ENCODE measurements at regions not wholly inside any gene's neighbourhood (a gene's known extent, or its start where the extent isn't known, plus 50 kb on each side); places are given as distances from the start of the nearest gene placed in this dataset.

- WGBS, 2 donors: 86 to 90% methylated on average over 1 of the region's 1 CpG
- Histone ChIP-seq H3K9me3 (no peaks in the 10 kb centered on the region), H3K4me3 (no peak overlapping the region), H3K27ac (no peak overlapping the region), H3K27me3 (no peaks in the 10 kb centered on the region), H3K36me3 (no peaks in the 10 kb centered on the region), H3K4me1 (peaks cover 0 to 3% (median 0%) of the 10 kb centered on the region in 4 donors)
- no peak for TF ChIP-seq EP300 (IDR thresholded peaks at IDR 0.05)
- no peak for TF ChIP-seq POLR2A (IDR thresholded peaks at IDR 0.05)
- TF ChIP-seq CTCF (IDR thresholded peaks at IDR 0.05): no peak
- DNase-seq (ENCODE audit: low spot score in 2 of 2): no peak
These were observed 202.9 kb downstream of the HS3ST3A1 start for GRCh38 chr17:13398853-13399252.

- WGBS, 2 donors: 90 to 100% methylated on average over 1 of the region's 1 CpG
- peaks cover 0 to 3% (median 0%) of the 10 kb centered on the region in 4 donors for H3K4me1 ChIP-seq
- no peak overlapping the region for H3K4me3 ChIP-seq
- no peak for DNase-seq (ENCODE audit: low spot score in 2 of 2)
- H3K9me3 ChIP-seq: no peaks in the 10 kb centered on the region
- TF ChIP-seq CTCF (IDR thresholded peaks at IDR 0.05) (no peak), POLR2A (IDR thresholded peaks at IDR 0.05) (no peak), EP300 (IDR thresholded peaks at IDR 0.05) (no peak)
- H3K36me3 ChIP-seq: no peaks in the 10 kb centered on the region
- no peaks in the 10 kb centered on the region for H3K27me3 ChIP-seq
- no peak overlapping the region for H3K27ac ChIP-seq
These were observed 203.6 kb downstream of the HS3ST3A1 start for GRCh38 chr17:13398091-13398490.

GRCh38 chr17:13395862-13396261, 205.9 kb downstream of the HS3ST3A1 start:
- H3K27me3 ChIP-seq: no peaks in the 10 kb centered on the region
- WGBS, 2 donors: 40 to 54% methylated on average over 1 of the region's 1 CpG
- DNase-seq (ENCODE audit: low spot score in 2 of 2): no peak
- H3K4me3 ChIP-seq: no peak overlapping the region
- no peaks in the 10 kb centered on the region for H3K36me3 ChIP-seq
- H3K4me1 ChIP-seq: peaks cover 0 to 3% (median 0%) of the 10 kb centered on the region in 4 donors
- no peak overlapping the region for H3K27ac ChIP-seq
- TF ChIP-seq CTCF (IDR thresholded peaks at IDR 0.05): no peak
- no peak for TF ChIP-seq EP300 (IDR thresholded peaks at IDR 0.05)
- TF ChIP-seq POLR2A (IDR thresholded peaks at IDR 0.05): no peak
- H3K9me3 ChIP-seq: no peaks in the 10 kb centered on the region

GRCh38 chr17:13395346-13395745, 206.4 kb downstream of the HS3ST3A1 start:
- 33 to 41% methylated on average over 8 of the region's 8 CpGs for WGBS, 2 donors
- H3K4me1 ChIP-seq: peaks cover 0 to 3% (median 0%) of the 10 kb centered on the region in 4 donors

More at GRCh38 chr17:13395346-13395745, 206.4 kb downstream of the HS3ST3A1 start:
- no peak for TF ChIP-seq POLR2A (IDR thresholded peaks at IDR 0.05)
- no peak for TF ChIP-seq CTCF (IDR thresholded peaks at IDR 0.05)
- TF ChIP-seq EP300 (IDR thresholded peaks at IDR 0.05): no peak
- DNase-seq (ENCODE audit: low spot score in 2 of 2): no peak
- H3K27ac ChIP-seq: peak overlapping the region in 1 of 4 donors; percentile 13
- H3K4me3 ChIP-seq: no peak overlapping the region
- no peaks in the 10 kb centered on the region for H3K36me3 ChIP-seq
- H3K9me3 ChIP-seq: no peaks in the 10 kb centered on the region
- H3K27me3 ChIP-seq: no peaks in the 10 kb centered on the region

Data from tibial nerve (tissue), 4 donors.